Mesenchymal stem cell (in vitro differentiated cells and primary cell): ENCODE measurements at regions not wholly inside any gene's neighbourhood (a gene's known extent, or its start where the extent isn't known, plus 50 kb on each side); places are given as distances from the start of the nearest gene placed in this dataset.

Source experiments
- DNase-seq: peaks from one replicate; pipeline ENCODE4 v3.0.0-alpha.2; 2013
- H2AFZ ChIP-seq: one replicate; pipeline ENCODE4 v1.6.1; 2013; ENCODE audit warnings: low read depth, mild to moderate bottlenecking, control low read depth, inconsistent platforms, low read length, moderate library complexity
- H2AK5ac ChIP-seq: 2 replicates; pipeline ENCODE4 v1.6.1; 2013; ENCODE audit warnings: low read length, moderate library complexity, mild to moderate bottlenecking, inconsistent platforms; ENCODE audit not compliant: severe bottlenecking
- H2BK120ac ChIP-seq: one replicate; pipeline ENCODE4 v1.6.1; 2013; ENCODE audit warnings: low read depth, mild to moderate bottlenecking, inconsistent platforms, low read length, moderate library complexity
- H2BK12ac ChIP-seq, 2 experiments: one replicate each; pipeline ENCODE4 v1.6.1; 2013; ENCODE audit warnings: inconsistent platforms in 2 of 2, low read length in 2 of 2, mild to moderate bottlenecking in 2 of 2, moderate library complexity in 2 of 2, control low read depth in 1 of 2
- H2BK15ac ChIP-seq: one replicate; pipeline ENCODE4 v1.6.1; 2013; ENCODE audit warnings: mild to moderate bottlenecking, low read depth, inconsistent platforms; ENCODE audit not compliant: poor library complexity, severe bottlenecking
- H2BK5ac ChIP-seq: 2 replicates; pipeline ENCODE4 v1.6.1; 2013; ENCODE audit warnings: low read depth, mild to moderate bottlenecking, low read length, control low read depth, inconsistent platforms; ENCODE audit not compliant: poor library complexity, severe bottlenecking
- H3K14ac ChIP-seq, 2 experiments: one replicate each; pipeline ENCODE4 v1.6.1; 2013; ENCODE audit warnings: inconsistent platforms in 2 of 2, low read length in 2 of 2, control low read depth in 1 of 2, mild to moderate bottlenecking in 1 of 2, moderate library complexity in 1 of 2
- H3K18ac ChIP-seq, 2 experiments: one replicate each; pipeline ENCODE4 v1.6.1; 2013; ENCODE audit warnings: inconsistent platforms in 2 of 2, low read length in 2 of 2, control low read depth in 1 of 2, low read depth in 1 of 2, mild to moderate bottlenecking in 1 of 2
- H3K23ac ChIP-seq, 2 experiments: one replicate each; pipeline ENCODE4 v1.6.1; 2013; ENCODE audit warnings: inconsistent platforms in 2 of 2, low read length in 2 of 2, mild to moderate bottlenecking in 2 of 2, moderate library complexity in 2 of 2, control low read depth in 1 of 2
- H3K27ac ChIP-seq: 2 replicates; pipeline ENCODE4 v1.5.1; 2013; ENCODE audit warnings: mild to moderate bottlenecking, moderate library complexity, low read length, control low read depth, inconsistent platforms; ENCODE audit not compliant: poor library complexity, severe bottlenecking
- H3K27me3 ChIP-seq, 2 experiments: 2 replicates each; pipeline versions ENCODE4 v1.6.1 to v1.7.0; 2013; ENCODE audit warnings: low read length in 2 of 2, mild to moderate bottlenecking in 2 of 2, moderate library complexity in 2 of 2, control low read depth in 1 of 2, inconsistent platforms in 1 of 2; ENCODE audit not compliant: control insufficient read depth in 1 of 2, insufficient read depth in 1 of 2
- H3K36me3 ChIP-seq, 2 experiments: 2 replicates each; pipeline versions ENCODE4 v1.6.1 to v1.7.0; 2013; ENCODE audit warnings: low read length in 2 of 2, control low read depth in 1 of 2, inconsistent platforms in 1 of 2, low read depth in 1 of 2, mild to moderate bottlenecking in 1 of 2; ENCODE audit not compliant: insufficient read depth in 2 of 2, control insufficient read depth in 1 of 2
- H3K4ac ChIP-seq, 2 experiments: one replicate each; pipeline ENCODE4 v1.6.1; 2013; ENCODE audit warnings: inconsistent platforms in 2 of 2, low read length in 2 of 2, mild to moderate bottlenecking in 2 of 2, moderate library complexity in 2 of 2, control low read depth in 1 of 2, low read depth in 1 of 2
- H3K4me1 ChIP-seq: 2 replicates; pipeline ENCODE4 v1.6.1; 2013; ENCODE audit warnings: low read depth, low read length, control low read depth; ENCODE audit not compliant: control insufficient read depth, insufficient read depth
- H3K4me2 ChIP-seq: 2 replicates; pipeline ENCODE4 v1.6.1; 2013; ENCODE audit warnings: low read length, mild to moderate bottlenecking, inconsistent platforms; ENCODE audit not compliant: poor library complexity, severe bottlenecking
- H3K4me3 ChIP-seq, 2 experiments: 2 replicates each; pipeline versions ENCODE4 v1.5.1 to v1.7.0; 2013; ENCODE audit warnings: low read length in 2 of 2, mild to moderate bottlenecking in 2 of 2, control low read depth in 1 of 2, low read depth in 1 of 2; ENCODE audit not compliant: insufficient read depth in 1 of 2
- H3K79me1 ChIP-seq: replicated peaks from 2 replicates; pipeline ENCODE4 v1.6.1; 2013; ENCODE audit warnings: mild to moderate bottlenecking, control low read depth, low read length, inconsistent platforms; ENCODE audit not compliant: poor library complexity, severe bottlenecking
- H3K9ac ChIP-seq: 2 replicates; pipeline ENCODE4 v1.7.0; 2013; ENCODE audit warnings: mild to moderate bottlenecking, low read length, moderate library complexity
- H3K9me3 ChIP-seq: 2 replicates; pipeline ENCODE4 v1.7.0; 2013; ENCODE audit warnings: mild to moderate bottlenecking, low read length; ENCODE audit not compliant: control insufficient read depth
- H4K8ac ChIP-seq: one replicate; pipeline ENCODE4 v1.6.1; 2013; ENCODE audit warnings: inconsistent platforms, mild to moderate bottlenecking, low read length, moderate library complexity
- H4K91ac ChIP-seq: one replicate; pipeline ENCODE4 v1.6.1; 2013; ENCODE audit warnings: mild to moderate bottlenecking, low read length, inconsistent platforms
- WGBS: methylation state at CpG from one replicate; pipeline ENCODE4 v1.1.7; 2013; ENCODE audit warnings: mixed read lengths; 5-methylcytosine and 5-hydroxymethylcytosine counted together

GRCh38 chr20:24745206-24745605 is 203.9 kb upstream of the CST7 start:
- Histone ChIP-seq H2BK15ac (no peak overlapping the region), H3K36me3 (no peaks in the 10 kb centered on the region), H3K23ac (no peak overlapping the region), H3K4me1 (peaks cover 28% of the 10 kb centered on the region), H4K8ac (no peak overlapping the region), H3K79me1 (no peaks in the 10 kb centered on the region), H3K18ac (no peak overlapping the region), H2BK12ac (no peak overlapping the region), H4K91ac (no peak overlapping the region), H3K9ac (no peak overlapping the region), H2AK5ac (no peak overlapping the region), H3K4ac (no peak overlapping the region), H2BK5ac (no peak overlapping the region), H3K27me3 (peaks cover 5 to 34% of the 10 kb centered on the region in 2 experiments), H2BK120ac (no peak overlapping the region), H3K27ac (no peak overlapping the region), H2AFZ (no peak overlapping the region), H3K4me3 (no peak overlapping the region), H3K14ac (no peak overlapping the region), H3K9me3 (no peaks in the 10 kb centered on the region), H3K4me2 (no peak overlapping the region)
- 85% methylated on average over 6 of the region's 6 CpGs for WGBS
- no peak for DNase-seq

DNA sequence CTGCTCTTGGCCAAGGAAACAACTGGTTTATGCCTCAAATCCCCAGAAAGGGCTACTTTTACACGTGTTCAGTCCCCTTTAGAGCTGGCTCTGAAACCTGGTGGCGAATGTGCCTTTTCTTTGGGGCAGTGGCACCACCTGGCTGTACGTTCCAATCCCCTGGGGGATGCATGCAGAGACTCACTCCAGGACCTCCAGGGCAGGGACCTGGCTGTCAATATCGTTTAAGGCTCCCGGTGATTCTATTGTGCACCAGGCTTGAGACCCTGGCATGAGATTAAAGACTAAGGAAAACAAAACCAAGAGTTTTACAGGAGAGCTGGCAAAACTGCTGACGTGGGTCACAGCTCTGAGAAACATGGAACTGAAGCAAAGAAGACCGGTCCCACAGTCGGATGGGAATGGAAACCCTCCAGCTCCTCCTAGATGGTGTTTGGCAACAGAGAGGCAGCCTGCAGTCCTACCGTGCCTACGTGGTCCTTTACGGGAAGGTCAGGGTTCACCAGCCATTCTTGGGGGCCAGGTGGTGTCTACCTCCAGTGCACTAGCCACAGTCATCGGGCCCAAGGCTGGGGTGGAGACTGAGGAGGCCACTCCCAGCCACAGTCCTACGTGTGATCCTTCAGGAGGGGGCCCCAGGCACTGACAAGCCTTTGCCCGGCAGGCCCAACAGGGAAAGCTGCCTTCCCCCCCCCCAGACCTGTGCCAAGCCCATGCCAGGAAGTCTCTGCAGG is 203.3 kb upstream of the CST7 start:
- H3K9me3 ChIP-seq = no peaks in the 10 kb centered on the region
- no peak overlapping the region for H2BK15ac ChIP-seq
- peaks cover 5 to 34% of the 10 kb centered on the region in 2 experiments for H3K27me3 ChIP-seq
- no peak overlapping the region for H3K4me3 ChIP-seq
- no peak overlapping the region for H2BK12ac ChIP-seq
- no peak overlapping the region for H3K4ac ChIP-seq
- no peaks in the 10 kb centered on the region for H3K36me3 ChIP-seq
- no peak overlapping the region for H3K18ac ChIP-seq
- no peak overlapping the region for H2BK120ac ChIP-seq
- WGBS = 88% methylated on average over 14 of the region's 14 CpGs
- H2BK5ac ChIP-seq = no peak overlapping the region
- no peak overlapping the region for H3K23ac ChIP-seq
- DNase-seq = no peak
- no peak overlapping the region for H4K8ac ChIP-seq
- H4K91ac ChIP-seq = no peak overlapping the region
- no peaks in the 10 kb centered on the region for H3K79me1 ChIP-seq
- peaks cover 28% of the 10 kb centered on the region for H3K4me1 ChIP-seq
- no peak overlapping the region for H3K14ac ChIP-seq
- H3K4me2 ChIP-seq = no peak overlapping the region
- H3K9ac ChIP-seq = no peak overlapping the region
- no peak overlapping the region for H2AK5ac ChIP-seq
- H3K27ac ChIP-seq = no peak overlapping the region
- H2AFZ ChIP-seq = no peak overlapping the region

- Histone ChIP-seq H2BK12ac (no peak overlapping the region), H3K18ac (no peak overlapping the region), H4K91ac (no peak overlapping the region), H2BK5ac (no peak overlapping the region), H2AK5ac (no peak overlapping the region), H2BK15ac (no peak overlapping the region), H3K79me1 (no peaks in the 10 kb centered on the region), H3K9me3 (no peaks in the 10 kb centered on the region), H2BK120ac (no peak overlapping the region), H3K4me1 (peaks cover 28% of the 10 kb centered on the region), H4K8ac (no peak overlapping the region), H3K27me3 (peaks cover 5 to 34% of the 10 kb centered on the region in 2 experiments), H3K4me3 (no peak overlapping the region), H3K27ac (no peak overlapping the region), H2AFZ (no peak overlapping the region), H3K9ac (no peak overlapping the region), H3K4ac (no peak overlapping the region), H3K14ac (no peak overlapping the region), H3K36me3 (no peaks in the 10 kb centered on the region), H3K4me2 (no peak overlapping the region), H3K23ac (no peak overlapping the region)
- DNase-seq = no peak
- WGBS = 78% methylated on average over 12 of the region's 12 CpGs
Observed at GRCh38 chr20:24746351-24746685, 202.8 kb upstream of the CST7 start.

DNA sequence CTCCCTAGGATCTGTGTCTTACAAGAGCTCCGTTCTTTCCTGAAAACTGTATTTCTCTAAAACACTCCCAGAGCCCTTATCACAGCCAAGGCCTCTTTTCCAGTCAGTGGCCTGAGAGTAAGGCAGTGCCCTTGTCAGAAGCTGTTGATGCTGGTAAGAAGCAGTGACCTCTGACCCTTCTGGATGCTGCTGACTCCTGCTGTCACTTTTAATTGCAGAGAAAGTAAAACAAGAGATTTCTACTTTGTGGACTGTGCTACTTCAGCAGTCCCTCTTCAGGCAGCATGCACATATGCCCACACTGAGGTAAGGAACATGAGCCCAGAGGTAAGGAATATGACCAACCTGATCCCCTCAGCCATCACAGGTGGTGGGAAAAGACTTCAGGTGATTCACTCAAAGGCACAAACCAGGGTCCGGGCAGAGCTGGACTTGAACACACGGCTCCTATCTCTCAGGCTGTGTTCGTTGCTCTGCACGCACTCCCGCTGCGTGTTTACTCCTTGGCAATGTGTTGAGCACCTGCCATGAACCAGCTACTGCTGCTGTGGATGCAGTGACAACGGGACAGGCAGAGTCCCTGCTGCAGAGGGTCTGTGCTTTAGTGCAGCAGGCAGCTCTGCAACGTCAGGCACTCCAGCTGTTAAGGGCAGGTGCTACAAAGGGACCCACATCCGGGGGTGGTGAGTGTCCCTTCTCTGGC is 201.9 kb upstream of the CST7 start:
- peaks cover 26% of the 10 kb centered on the region for H3K4me1 ChIP-seq
- no peak overlapping the region for H4K91ac ChIP-seq
- no peak overlapping the region for H3K23ac ChIP-seq
- H3K4me3 ChIP-seq = no peak overlapping the region
- no peak overlapping the region for H3K18ac ChIP-seq
- no peaks in the 10 kb centered on the region for H3K79me1 ChIP-seq
- H2AFZ ChIP-seq = no peak overlapping the region
- no peak overlapping the region for H2AK5ac ChIP-seq
- H4K8ac ChIP-seq = no peak overlapping the region
- H3K36me3 ChIP-seq = no peaks in the 10 kb centered on the region
- no peak overlapping the region for H3K9ac ChIP-seq
- H3K4me2 ChIP-seq = no peak overlapping the region
- H3K4ac ChIP-seq = no peak overlapping the region
- 75% methylated on average over 10 of the region's 10 CpGs for WGBS
- H3K9me3 ChIP-seq = no peaks in the 10 kb centered on the region
- no peak overlapping the region for H3K14ac ChIP-seq
- H3K27me3 ChIP-seq = peaks cover 2 to 34% of the 10 kb centered on the region in 2 experiments
- H3K27ac ChIP-seq = no peak overlapping the region
- no peak overlapping the region for H2BK12ac ChIP-seq
- H2BK15ac ChIP-seq = no peak overlapping the region
- DNase-seq = no peak
- no peak overlapping the region for H2BK5ac ChIP-seq
- no peak overlapping the region for H2BK120ac ChIP-seq
